ENCODE measurements at regions not wholly inside any gene's neighbourhood (a gene's known extent, or its start where the extent isn't known, plus 50 kb on each side); places are given as distances from the start of the nearest gene placed in this dataset.

DNA sequence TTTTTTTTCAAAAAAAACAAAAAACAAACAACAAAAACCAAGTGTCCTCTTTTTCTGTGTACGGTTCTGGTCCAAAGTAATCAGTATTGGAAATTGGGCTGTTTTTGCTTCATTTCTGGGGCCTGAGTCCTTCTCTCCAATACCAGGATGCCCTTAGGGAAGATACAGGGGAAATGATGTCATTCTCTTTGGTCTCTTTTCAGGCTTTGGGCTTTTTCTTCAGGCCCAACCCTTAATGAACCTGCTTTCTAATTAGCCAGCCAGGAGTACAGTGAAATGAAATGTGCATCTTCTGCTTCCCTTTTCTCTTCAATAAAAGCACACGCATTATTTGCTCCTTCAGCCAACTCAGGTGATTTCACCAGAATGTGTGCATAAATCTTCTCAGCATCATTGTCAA lies 52.6 kb upstream of the RBPJ start:
- no peaks in the 10 kb centered on the region for H3K36me3 ChIP-seq (replicated peaks in 1 of 2)
- intact Hi-C loops (cut with DNase I), result no loop called here
- no peak overlapping the region for H3K27ac ChIP-seq
- no peaks in the 10 kb centered on the region for H3K27me3 ChIP-seq
- no peak for TF ChIP-seq POLR2A (IDR thresholded peaks at IDR 0.05)
- TF ChIP-seq, protein P1, sequence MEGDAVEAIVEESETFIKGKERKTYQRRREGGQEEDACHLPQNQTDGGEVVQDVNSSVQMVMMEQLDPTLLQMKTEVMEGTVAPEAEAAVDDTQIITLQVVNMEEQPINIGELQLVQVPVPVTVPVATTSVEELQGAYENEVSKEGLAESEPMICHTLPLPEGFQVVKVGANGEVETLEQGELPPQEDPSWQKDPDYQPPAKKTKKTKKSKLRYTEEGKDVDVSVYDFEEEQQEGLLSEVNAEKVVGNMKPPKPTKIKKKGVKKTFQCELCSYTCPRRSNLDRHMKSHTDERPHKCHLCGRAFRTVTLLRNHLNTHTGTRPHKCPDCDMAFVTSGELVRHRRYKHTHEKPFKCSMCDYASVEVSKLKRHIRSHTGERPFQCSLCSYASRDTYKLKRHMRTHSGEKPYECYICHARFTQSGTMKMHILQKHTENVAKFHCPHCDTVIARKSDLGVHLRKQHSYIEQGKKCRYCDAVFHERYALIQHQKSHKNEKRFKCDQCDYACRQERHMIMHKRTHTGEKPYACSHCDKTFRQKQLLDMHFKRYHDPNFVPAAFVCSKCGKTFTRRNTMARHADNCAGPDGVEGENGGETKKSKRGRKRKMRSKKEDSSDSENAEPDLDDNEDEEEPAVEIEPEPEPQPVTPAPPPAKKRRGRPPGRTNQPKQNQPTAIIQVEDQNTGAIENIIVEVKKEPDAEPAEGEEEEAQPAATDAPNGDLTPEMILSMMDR (IDR thresholded peaks at IDR 0.05), result no peak
- H3K4me1 ChIP-seq (replicated peaks in 1 of 2), result no peaks in the 10 kb centered on the region
- no peak overlapping the region for H3K4me3 ChIP-seq
- DNase-seq, result no peak
- 69 to 84% (median 76%) methylated on average over 2 of the region's 2 CpGs for WGBS, 4 donors
- no peaks in the 10 kb centered on the region for H3K9me3 ChIP-seq (replicated peaks in 1 of 3)

DNA sequence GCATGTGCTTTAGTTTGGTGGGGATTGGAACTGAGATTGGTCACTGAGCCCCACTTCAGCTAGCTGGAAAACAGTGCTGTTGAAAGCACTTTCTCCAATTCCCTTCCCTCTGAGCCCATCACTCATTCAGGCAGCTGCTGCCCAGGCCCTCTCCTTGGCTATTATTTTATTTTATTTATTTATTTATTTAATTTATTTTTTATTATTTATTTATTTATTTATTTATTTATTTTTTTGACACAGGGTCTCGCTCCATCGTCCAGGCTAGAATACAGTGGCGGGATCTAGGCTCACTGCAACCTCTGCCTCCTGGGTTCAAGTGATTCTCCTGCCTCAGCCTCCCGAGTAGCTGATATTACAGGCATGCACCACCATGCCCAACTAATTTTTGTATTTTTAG lies 51.8 kb upstream of the RBPJ start:
- intact Hi-C loops (cut with DNase I), result no loop called here
- no peak for TF ChIP-seq POLR2A (IDR thresholded peaks at IDR 0.05)
- TF ChIP-seq, protein P1 (IDR thresholded peaks at IDR 0.05), result no peak
- H3K36me3 ChIP-seq (replicated peaks in 1 of 2), result no peaks in the 10 kb centered on the region
- WGBS, 4 donors, result 87 to 93% (median 91%) methylated on average over 4 of the region's 4 CpGs
- no peak overlapping the region for H3K27ac ChIP-seq
- H3K27me3 ChIP-seq, result no peaks in the 10 kb centered on the region
- no peak for DNase-seq
- no peak overlapping the region for H3K4me3 ChIP-seq
- no peaks in the 10 kb centered on the region for H3K9me3 ChIP-seq (replicated peaks in 1 of 3)
- no peaks in the 10 kb centered on the region for H3K4me1 ChIP-seq (replicated peaks in 1 of 2)
